Stimulated activated CD8-positive, alpha-beta memory T cell treated with anti-CD3 and anti-CD28 coated beads, Interleukin-7, amount 100 ng/mL, for 48 hours (primary cell): ENCODE measurements at regions not wholly inside any gene's neighbourhood (a gene's known extent, or its start where the extent isn't known, plus 50 kb on each side); places are given as distances from the start of the nearest gene placed in this dataset.

Experiments used
- DNase-seq, 2 donors: peaks; one replicate each; pipeline ENCODE4 v3.0.0-alpha.2; 2020; ENCODE audit warnings: low read depth in 1 of 2; ENCODE audit errors: extremely low read depth in 1 of 2

DNA sequence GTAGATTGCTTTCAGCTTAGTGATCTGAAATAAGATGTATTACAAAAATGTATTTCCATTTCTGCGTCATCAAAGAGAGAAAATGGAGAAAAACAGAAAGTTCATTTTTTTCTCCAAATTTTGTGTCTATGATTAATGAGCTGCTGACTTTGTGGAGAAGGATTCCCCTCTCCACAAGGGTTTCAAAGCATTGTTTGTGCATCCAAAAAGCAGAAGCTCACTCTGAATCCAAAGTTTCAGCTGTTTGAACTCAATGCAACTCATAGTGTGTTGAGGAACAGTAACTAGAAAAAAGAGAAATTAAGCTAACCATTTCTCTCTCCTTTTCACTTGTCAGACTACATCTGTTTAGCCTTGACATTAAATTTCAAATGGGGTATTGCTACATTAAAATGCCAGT lies 62.9 kb upstream of the SLC7A11 start:
- no peak for DNase-seq

DNA sequence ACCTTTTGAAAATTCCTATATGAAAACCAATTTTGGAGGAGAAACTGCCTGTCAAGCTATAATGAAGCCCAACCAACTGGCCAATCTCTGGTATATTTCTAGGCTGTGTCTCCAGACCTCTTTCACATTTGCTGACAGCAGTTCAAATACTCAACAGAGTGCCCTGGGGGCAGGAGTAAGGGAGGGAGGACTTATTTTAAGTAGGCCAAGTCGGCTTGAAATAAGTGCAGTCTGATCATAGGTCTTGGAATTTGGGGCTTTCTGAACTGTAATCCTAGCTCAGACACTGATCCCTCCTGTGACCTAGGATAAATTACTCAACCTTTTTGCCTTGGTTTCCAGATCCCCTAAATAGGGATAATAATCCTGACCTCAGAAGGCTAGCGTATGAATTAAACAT lies 59.4 kb upstream of the SLC7A11 start:
- no peak for DNase-seq

DNA sequence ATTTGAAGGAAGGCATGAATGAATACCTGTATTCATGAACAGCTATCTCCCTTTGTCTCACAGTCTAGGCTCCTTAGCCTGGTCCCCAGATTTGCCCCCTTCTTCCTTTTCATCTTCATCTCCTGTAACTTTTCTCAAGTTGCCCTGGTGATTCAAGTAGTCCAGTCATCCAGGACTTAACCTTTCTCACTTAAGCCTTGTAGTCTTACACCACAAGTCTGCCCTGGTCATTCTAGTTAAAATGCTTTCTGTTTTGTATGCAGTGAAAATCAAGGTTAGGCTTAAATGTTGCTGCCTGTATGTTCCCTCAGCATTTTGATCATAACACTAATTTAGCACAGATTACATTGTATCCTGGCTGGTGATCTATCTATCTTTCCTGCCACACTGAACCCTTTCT lies 58.5 kb upstream of the SLC7A11 start:
- no peak for DNase-seq

DNA sequence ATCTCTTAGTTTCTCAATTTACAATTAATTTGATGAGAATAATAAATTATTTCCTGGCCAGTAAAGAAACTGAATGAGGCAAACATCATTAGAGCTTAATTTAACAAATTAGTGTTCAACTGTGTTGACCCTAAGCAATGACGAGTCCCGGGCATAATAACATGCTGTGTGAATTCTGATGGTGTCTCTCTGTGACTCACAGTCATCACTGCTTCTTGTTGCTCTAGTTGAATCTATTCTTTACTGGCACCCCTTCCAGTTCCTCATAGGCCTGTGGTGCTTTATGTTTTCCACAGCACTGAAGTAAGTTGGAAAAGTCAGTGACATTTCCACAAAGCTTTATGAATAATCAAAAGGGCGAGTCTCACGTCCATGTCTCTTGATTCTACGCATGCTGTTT lies 57.7 kb upstream of the SLC7A11 start:
- DNase-seq: no peak

DNA sequence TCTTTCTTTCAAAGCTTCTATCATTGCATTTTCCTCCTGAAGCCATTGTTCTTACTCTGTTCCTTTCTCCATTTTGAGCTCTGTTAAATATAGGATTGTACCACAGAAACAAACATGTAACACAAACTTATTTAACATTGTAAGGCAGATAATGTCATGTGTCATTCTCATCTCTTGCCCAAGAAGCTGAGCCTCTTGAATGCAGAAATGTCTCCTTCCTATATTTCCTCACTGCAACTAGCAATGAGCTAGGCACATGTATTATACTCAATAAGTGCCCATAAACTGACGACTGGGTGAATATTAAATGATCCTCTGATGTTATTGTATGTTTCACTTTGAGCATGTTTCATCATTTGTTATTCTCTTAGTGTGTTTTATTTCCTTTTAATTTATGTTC lies 56.7 kb upstream of the SLC7A11 start:
- DNase-seq: no peak

DNA sequence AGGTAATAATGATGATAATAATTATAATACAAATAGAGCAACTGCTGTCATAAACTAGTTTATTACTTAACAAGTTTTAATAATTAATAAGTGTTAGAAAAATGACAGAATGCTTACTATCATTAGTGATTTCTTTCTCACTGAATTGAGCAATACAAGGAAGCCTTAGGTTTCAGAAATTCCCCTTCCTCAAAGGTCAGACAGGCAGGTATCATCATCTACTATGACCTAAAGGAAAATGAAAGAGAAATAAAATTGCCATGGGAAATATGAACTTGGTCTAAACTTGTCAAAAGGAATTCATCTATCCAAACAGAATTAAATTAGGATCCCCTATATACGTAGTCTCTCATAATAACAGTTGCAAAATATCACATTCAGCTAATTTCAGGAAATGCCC lies 56.3 kb upstream of the SLC7A11 start:
- no peak for DNase-seq

DNA sequence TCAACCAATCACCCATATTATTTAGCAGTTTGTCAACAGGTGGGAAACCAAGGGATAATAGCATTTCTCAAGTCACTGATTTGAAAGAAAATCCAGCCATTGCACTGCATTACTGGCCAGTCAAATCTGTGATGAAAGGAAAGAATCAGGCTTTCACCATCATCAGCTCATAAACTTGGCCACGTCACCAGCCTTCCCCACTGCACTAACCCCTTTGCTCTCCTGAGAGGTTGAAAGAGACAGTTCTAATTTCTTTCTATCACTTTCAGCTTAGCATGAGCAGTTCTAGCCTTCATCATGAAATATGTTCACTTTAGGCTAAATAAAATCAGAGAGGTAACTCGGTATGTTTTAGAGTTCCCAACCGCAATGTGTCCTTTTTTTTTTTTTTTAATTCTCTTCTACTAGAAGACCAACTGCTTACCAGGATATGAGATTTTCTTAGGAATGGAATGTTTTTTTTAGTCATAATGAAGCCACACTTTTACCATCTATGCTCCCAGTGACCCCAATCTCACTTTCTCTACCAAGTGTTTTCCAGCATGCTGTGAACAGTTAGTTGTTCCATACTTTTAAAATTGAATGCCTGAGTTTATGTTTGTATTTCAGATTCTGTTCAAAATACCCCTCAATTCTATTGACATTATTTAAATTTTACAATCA lies 55.7 kb upstream of the SLC7A11 start:
- DNase-seq: no peak

DNA sequence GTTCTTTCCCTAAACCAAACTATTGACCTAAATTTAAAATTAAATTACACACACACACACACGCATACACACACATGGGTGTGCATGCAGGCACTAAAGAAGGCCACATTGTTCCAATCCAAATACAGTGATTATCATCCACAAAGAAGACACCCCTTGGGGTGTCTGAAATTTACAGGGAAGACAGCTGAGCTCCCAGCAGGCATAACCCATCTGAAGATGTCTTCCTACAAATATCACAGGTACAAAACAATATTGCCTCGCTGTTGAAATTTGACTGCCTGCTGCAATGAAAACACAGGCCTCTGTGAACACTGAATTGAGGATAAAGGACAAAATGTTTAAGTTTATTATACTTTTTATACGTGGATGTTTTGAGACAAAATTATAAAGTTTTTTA lies 50.2 kb upstream of the SLC7A11 start:
- DNase-seq: no peak
